HepG2 (cell line): ENCODE measurements at regions not wholly inside any gene's neighbourhood (a gene's known extent, or its start where the extent isn't known, plus 50 kb on each side); places are given as distances from the start of the nearest gene placed in this dataset.

ENCODE experiments used
- ATAC-seq: fragments of 200-7000 bp; cut with Tn5 transposase; 3 replicates; pipeline ENCODE4 v1.9.1; 2020; ENCODE audit warnings: mild to moderate bottlenecking, moderate library complexity
- BruUV-seq: library from RNA; stranded (reverse); fragments of 400-500 nt; replicated peaks from 2 replicates; lab custom pipeline; 2021; lab: Mats Ljungman, UMichigan
- CTCF ChIA-PET: fragments of 300-600 bp; formaldehyde crosslinking; extraction: SDS; loops from one replicate; lab custom pipeline; 2021; ENCODE audit warnings: low total read pairs, inconsistent platforms, low intra/inter-chr PET ratio; lab: Yijun Ruan, JAX
- POLR2A ChIA-PET: fragments of 350-600 bp; sonication (Branson Sonifier 250); formaldehyde crosslinking; loops from one replicate; lab custom pipeline; 2020; ENCODE audit warnings: antibody characterized with exemption, inconsistent platforms; lab: Yijun Ruan, JAX
- DNase-seq: peaks from one replicate; pipeline ENCODE4 v3.0.0-alpha.2; 2015; ENCODE audit warnings: low spot score
- FAIRE-seq: peaks from 3 replicates; lab custom pipeline; 2011; peaks lifted over from hg19 to GRCh38; lab: Jason Lieb, UNC
- H2AFZ ChIP-seq: one replicate; pipeline ENCODE4 v1.6.1; 2011; ENCODE audit warnings: low read length, inconsistent platforms
- H3K27ac ChIP-seq: fragments of 300-600 bp; 3 replicates; pipeline ENCODE4 v1.8.0; 2011; ENCODE audit warnings: mixed run types, mild to moderate bottlenecking, mixed read lengths, low read length, inconsistent platforms; ENCODE audit not compliant: insufficient read depth; ENCODE audit errors: extremely low read length
- H3K27me3 ChIP-seq, 2 experiments: fragments of 200-600 bp in 1 of 2; 2 replicates in 1 of 2; 3 replicates in 1 of 2; pipeline versions ENCODE4 v1.6.0 to v1.8.0; 2011; ENCODE audit warnings: low read length in 2 of 2, mild to moderate bottlenecking in 2 of 2, moderate library complexity in 2 of 2, inconsistent platforms in 1 of 2; ENCODE audit not compliant: insufficient read depth in 2 of 2, control insufficient read depth in 1 of 2
- H3K36me3 ChIP-seq, 2 experiments: fragments of 200-600 bp in 1 of 2; replicated peaks in 1 of 2; 2 replicates in 1 of 2; 3 replicates in 1 of 2; pipeline versions ENCODE4 v1.5.1 to v1.8.0; 2011; ENCODE audit warnings: low read length in 2 of 2, inconsistent platforms in 1 of 2; ENCODE audit not compliant: insufficient read depth in 2 of 2, control insufficient read depth in 1 of 2
- H3K4me1 ChIP-seq: 2 replicates; pipeline ENCODE4 v1.5.1; 2012; ENCODE audit warnings: low read length, inconsistent platforms; ENCODE audit not compliant: insufficient read depth
- H3K4me2 ChIP-seq: 2 replicates; pipeline ENCODE4 v1.6.0; 2011; ENCODE audit warnings: low read depth, low read length, inconsistent platforms
- H3K4me3 ChIP-seq, 3 experiments: fragments of 200-600 bp in 1 of 3; sonication (generic), shearing (Covaris generic) in 1 of 3; replicated peaks in 1 of 3; 2 replicates each; pipeline ENCODE4 v1.5.1; 2011 to 2016; ENCODE audit warnings: low read length in 3 of 3, inconsistent platforms in 2 of 3, low read depth in 2 of 3, mild to moderate bottlenecking in 2 of 3, control low read depth in 1 of 3, mixed read lengths in 1 of 3; ENCODE audit not compliant: insufficient read depth in 1 of 3
- H3K79me2 ChIP-seq: one replicate; pipeline ENCODE4 v1.6.1; 2011; ENCODE audit warnings: low read length, inconsistent platforms; ENCODE audit not compliant: insufficient read depth
- H3K9ac ChIP-seq: 2 replicates; pipeline ENCODE4 v1.6.0; 2011; ENCODE audit warnings: mild to moderate bottlenecking, low read depth, low read length, inconsistent platforms; ENCODE audit not compliant: insufficient read depth
- H3K9me3 ChIP-seq: 2 replicates; pipeline ENCODE4 v1.5.1; 2012; ENCODE audit warnings: mild to moderate bottlenecking, low read length
- H4K20me1 ChIP-seq: 2 replicates; pipeline ENCODE4 v1.6.0; 2011; ENCODE audit warnings: inconsistent platforms, mild to moderate bottlenecking, low read length, moderate library complexity; ENCODE audit not compliant: insufficient read depth
- FOXK2 ChIP-seq: fragments of 450-650 bp; IDR thresholded peaks from 2 replicates; pipeline ENCODE4 v1.6.1; 2016
- GTF3A ChIP-seq: sonication (generic); formaldehyde crosslinking; conservative IDR thresholded peaks from 2 replicates; pipeline ENCODE4 v1.4.0; 2020; ENCODE audit warnings: mild to moderate bottlenecking, missing genetic modification reagents
- HDAC1 ChIP-seq: sonication (generic); formaldehyde crosslinking; IDR thresholded peaks from 2 replicates; pipeline ENCODE4 v1.5.1; 2020; ENCODE audit warnings: mild to moderate bottlenecking, missing genetic modification reagents
- NBN ChIP-seq: fragments of 450-650 bp; conservative IDR thresholded peaks from 2 replicates; pipeline ENCODE4 v1.6.1; 2017
- SRSF1 ChIP-seq: fragments of 200-400 bp; formaldehyde crosslinking; optimal IDR thresholded peaks from 2 replicates; pipeline ENCODE3; 2017; ENCODE audit warnings: mild to moderate bottlenecking, low read depth, low read length, moderate library complexity
- SRSF4 ChIP-seq: fragments of 200-400 bp; formaldehyde crosslinking; IDR thresholded peaks from one replicate; pipeline ENCODE4 v1.6.1; 2018; ENCODE audit warnings: mild to moderate bottlenecking, low read depth, low read length, moderate library complexity; ENCODE audit not compliant: poor library complexity, severe bottlenecking
- SRSF9 ChIP-seq: fragments of 200-400 bp; formaldehyde crosslinking; IDR thresholded peaks from 2 replicates; pipeline ENCODE4 v1.6.1; 2018; ENCODE audit warnings: borderline replicate concordance, mild to moderate bottlenecking, low read depth, low read length; ENCODE audit not compliant: insufficient read depth, poor library complexity, severe bottlenecking
- ZNF383 ChIP-seq: sonication (generic); formaldehyde crosslinking; IDR thresholded peaks from 2 replicates; pipeline ENCODE4 v1.4.0; 2020; ENCODE audit warnings: missing genetic modification reagents, mild to moderate bottlenecking, borderline replicate concordance
- ZSCAN29 ChIP-seq: sonication (generic); formaldehyde crosslinking; conservative IDR thresholded peaks from 2 replicates; pipeline ENCODE4 v1.4.0; 2020; ENCODE audit warnings: mild to moderate bottlenecking, missing genetic modification reagents
- WGBS: methylation state at CpG from one replicate; pipeline ENCODE4 v1.1.6; 2017; ENCODE audit warnings: low lambda C conversion rate; 5-methylcytosine and 5-hydroxymethylcytosine counted together
- in situ Hi-C: cut with HindIII; loops from 2 replicates; pipeline ENCODE4 v1.10.0; 2017; ENCODE audit warnings: low pct_unique_long_range_greater_than_20kb; ENCODE audit not compliant: extremely low pct_ligation_motif_present
- intact Hi-C: fragments of 100-400 bp; cut with micrococcal nuclease; formaldehyde crosslinking; loops from one replicate; pipeline ENCODE4 v1.10.0; 2022; ENCODE audit not compliant: unreplicated experiment
- TF ChIP-seq, protein P1 (sequence below): sonication (generic); formaldehyde crosslinking; IDR thresholded peaks from 2 replicates; pipeline ENCODE4 v1.5.1; 2020; ENCODE audit warnings: mild to moderate bottlenecking, missing genetic modification reagents, borderline replicate concordance
- TF ChIP-seq, protein P2 (sequence below): sonication (generic); formaldehyde crosslinking; IDR thresholded peaks from 2 replicates; pipeline ENCODE4 v1.4.0; 2020; ENCODE audit warnings: missing genetic modification reagents
- TF ChIP-seq, protein P3 (sequence below): sonication (generic); formaldehyde crosslinking; IDR thresholded peaks from 2 replicates; pipeline ENCODE4 v1.4.0; 2020; ENCODE audit warnings: missing genetic modification reagents, low read depth, mild to moderate bottlenecking, borderline replicate concordance

DNA sequence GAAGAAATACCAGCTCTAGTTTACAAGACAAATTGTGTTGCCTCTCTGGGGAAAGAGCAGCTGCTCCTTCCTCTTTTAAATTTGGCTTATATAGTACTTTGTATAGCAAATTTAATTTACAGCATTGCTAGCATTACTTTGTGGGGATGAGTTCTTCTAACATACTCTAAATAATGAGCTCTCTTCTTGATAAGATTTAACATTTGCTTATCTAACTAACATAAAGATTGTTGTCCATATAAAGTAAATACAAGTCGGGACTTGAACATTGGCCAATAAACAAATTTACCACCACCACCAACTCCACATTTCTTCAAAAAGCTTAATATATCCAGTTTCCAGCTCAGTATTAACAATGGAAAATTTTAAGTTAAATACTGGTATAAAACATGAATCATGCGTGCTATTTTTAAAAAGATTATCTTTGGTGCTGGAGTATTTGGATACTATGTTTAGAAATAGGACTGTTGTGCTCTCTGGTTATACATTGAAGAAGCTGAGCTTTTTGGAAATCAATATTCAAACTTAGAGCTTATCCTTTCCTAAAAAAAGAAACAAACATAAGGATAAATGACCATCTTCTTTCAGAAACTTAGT, 1146.9 kb upstream of the GJE1 start (continued):
- TF ChIP-seq ZNF383 (CRISPR knock-in tag) = no peak
- TF ChIP-seq, protein P1, sequence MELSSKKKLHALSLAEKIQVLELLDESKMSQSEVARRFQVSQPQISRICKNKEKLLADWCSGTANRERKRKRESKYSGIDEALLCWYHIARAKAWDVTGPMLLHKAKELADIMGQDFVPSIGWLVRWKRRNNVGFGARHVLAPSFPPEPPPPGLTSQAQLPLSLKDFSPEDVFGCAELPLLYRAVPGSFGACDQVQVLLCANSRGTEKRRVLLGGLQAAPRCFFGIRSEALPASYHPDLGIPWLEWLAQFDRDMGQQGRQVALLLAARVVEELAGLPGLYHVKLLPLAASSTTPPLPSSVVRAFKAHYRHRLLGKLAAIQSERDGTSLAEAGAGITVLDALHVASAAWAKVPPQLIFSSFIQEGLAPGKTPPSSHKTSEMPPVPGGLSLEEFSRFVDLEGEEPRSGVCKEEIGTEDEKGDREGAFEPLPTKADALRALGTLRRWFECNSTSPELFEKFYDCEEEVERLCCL (CRISPR knock-in tag) = no peak

DNA sequence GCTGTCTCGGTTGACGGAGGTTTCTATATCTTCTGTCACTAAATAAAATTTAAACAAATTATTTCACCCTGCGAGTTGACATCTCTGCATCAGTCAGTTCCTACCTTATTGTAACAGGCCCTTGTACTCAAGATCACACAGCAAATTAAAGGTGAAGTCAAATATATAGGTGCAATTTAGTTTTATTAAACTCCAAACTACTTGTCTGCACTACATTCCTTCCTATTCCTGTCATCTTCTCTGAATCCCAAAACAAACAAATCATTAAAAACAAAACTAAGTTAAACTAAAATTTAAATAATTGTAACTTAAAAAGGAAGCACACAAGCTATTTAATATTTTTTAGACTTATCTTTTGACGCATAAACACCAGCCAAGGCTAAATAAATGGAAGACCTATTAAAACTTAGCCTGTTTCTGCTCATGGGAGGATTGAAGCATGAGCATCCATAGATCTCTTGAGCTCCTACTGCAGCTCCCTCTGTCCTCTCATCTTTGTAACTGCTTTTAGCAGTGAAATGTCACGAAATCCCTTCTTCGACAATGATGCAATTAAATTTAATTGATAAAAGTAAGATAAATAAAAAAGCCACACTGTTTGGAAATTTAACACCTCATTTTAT, 1152.3 kb upstream of the GJE1 start:
- H3K4me1 ChIP-seq = no peaks in the 10 kb centered on the region
- H3K4me2 ChIP-seq = no peak overlapping the region
- H4K20me1 ChIP-seq = no peaks in the 10 kb centered on the region
- in situ Hi-C loops = no loop called here
- no peak for FAIRE-seq
- H3K27ac ChIP-seq = no peak overlapping the region
- 28% methylated on average over 6 of the region's 6 CpGs for WGBS
- DNase-seq = no peak
- intact Hi-C loops = no loop called here
- no peak overlapping the region for H3K9ac ChIP-seq
- ATAC-seq = no peak
- TF ChIP-seq, protein P2, sequence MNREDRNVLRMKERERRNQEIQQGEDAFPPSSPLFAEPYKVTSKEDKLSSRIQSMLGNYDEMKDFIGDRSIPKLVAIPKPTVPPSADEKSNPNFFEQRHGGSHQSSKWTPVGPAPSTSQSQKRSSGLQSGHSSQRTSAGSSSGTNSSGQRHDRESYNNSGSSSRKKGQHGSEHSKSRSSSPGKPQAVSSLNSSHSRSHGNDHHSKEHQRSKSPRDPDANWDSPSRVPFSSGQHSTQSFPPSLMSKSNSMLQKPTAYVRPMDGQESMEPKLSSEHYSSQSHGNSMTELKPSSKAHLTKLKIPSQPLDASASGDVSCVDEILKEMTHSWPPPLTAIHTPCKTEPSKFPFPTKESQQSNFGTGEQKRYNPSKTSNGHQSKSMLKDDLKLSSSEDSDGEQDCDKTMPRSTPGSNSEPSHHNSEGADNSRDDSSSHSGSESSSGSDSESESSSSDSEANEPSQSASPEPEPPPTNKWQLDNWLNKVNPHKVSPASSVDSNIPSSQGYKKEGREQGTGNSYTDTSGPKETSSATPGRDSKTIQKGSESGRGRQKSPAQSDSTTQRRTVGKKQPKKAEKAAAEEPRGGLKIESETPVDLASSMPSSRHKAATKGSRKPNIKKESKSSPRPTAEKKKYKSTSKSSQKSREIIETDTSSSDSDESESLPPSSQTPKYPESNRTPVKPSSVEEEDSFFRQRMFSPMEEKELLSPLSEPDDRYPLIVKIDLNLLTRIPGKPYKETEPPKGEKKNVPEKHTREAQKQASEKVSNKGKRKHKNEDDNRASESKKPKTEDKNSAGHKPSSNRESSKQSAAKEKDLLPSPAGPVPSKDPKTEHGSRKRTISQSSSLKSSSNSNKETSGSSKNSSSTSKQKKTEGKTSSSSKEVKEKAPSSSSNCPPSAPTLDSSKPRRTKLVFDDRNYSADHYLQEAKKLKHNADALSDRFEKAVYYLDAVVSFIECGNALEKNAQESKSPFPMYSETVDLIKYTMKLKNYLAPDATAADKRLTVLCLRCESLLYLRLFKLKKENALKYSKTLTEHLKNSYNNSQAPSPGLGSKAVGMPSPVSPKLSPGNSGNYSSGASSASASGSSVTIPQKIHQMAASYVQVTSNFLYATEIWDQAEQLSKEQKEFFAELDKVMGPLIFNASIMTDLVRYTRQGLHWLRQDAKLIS = no peak
- no peak for TF ChIP-seq ZSCAN29
- TF ChIP-seq FOXK2 = no peak
- TF ChIP-seq GTF3A = no peak
- no peak for TF ChIP-seq SRSF9
- TF ChIP-seq, protein P3, sequence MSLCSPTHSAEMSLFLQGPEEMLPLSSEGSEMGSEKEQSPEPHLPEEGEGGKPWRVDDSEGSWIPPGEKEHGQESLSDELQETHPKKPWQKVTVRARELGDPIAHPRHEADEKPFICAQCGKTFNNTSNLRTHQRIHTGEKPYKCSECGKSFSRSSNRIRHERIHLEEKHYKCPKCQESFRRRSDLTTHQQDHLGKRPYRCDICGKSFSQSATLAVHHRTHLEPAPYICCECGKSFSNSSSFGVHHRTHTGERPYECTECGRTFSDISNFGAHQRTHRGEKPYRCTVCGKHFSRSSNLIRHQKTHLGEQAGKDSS (CRISPR knock-in tag) = no peak
- no peak for TF ChIP-seq NBN
- no peak for TF ChIP-seq HDAC1 (CRISPR knock-in tag)
- no peak for TF ChIP-seq SRSF4
- no peak for TF ChIP-seq SRSF1
- H3K79me2 ChIP-seq = no peaks in the 10 kb centered on the region
- no peak overlapping the region for H3K4me3 ChIP-seq
- H2AFZ ChIP-seq = no peak overlapping the region
- H3K36me3 ChIP-seq = no peaks in the 10 kb centered on the region
- BruUV-seq = no TSS peak
- H3K9me3 ChIP-seq = no peaks in the 10 kb centered on the region
- no peaks in the 10 kb centered on the region for H3K27me3 ChIP-seq
- POLR2A ChIA-PET = no interaction called here
- CTCF ChIA-PET = no interaction called here
